Glomerular endothelial cell (primary cell): ENCODE measurements at regions not wholly inside any gene's neighbourhood (a gene's known extent, or its start where the extent isn't known, plus 50 kb on each side); places are given as distances from the start of the nearest gene placed in this dataset.

ENCODE experiments used
- DNase-seq: peaks from one replicate; pipeline ENCODE4 v3.0.0-alpha.2; 2011; ENCODE audit warnings: low read depth, low spot score; ENCODE audit errors: extremely low read depth

GRCh38 chr16:51699686-51700396 lies 548.8 kb upstream of the SALL1 start:
- no peak for DNase-seq

- DNase-seq, result no peak
Observed at GRCh38 chr16:51698647-51699046, 547.6 kb upstream of the SALL1 start.

DNA sequence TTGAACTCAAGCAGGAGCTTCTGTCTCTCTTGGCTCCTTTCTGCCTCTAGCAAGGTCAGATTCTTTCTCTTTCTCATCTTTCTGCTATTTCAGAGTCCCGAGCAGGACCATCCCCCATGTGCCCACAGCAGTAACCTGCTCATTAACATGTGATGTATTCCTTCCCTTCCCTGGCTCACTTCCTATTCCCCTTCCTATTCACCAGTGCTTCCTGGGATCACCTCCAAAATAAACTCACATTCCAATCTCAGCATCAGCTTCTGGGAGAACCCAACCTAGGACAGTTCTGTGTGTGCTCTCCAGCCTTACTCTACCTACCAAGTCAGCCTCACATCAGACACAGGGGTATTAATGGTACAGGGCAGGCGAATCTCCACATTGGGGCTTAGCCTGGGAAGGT lies 546.4 kb upstream of the SALL1 start:
- DNase-seq, result no peak

- DNase-seq, result no peak
Observed at GRCh38 chr16:51696376-51696775, 545.3 kb upstream of the SALL1 start.

- DNase-seq, result no peak
Observed at GRCh38 chr16:51691109-51691508, 540.0 kb upstream of the SALL1 start.

DNA sequence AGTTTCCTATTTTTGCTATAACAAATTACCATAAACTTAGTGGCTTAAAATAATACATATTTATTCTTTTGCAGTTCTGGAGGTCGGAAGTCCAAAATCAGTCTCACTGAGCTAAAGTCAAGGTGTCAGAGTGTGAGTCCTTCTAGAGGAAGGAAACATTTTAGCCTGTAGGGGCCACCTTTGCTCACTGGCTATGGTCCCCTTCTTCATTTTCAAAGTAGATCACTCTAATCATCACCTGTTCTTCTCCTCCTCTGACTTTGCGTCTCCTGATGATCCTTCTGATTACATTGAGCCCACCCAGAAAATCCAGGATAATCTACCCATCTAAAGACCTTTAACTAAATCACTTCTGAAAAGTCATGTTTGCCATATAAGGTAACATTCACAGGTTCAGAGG lies 534.4 kb upstream of the SALL1 start:
- no peak for DNase-seq

DNA sequence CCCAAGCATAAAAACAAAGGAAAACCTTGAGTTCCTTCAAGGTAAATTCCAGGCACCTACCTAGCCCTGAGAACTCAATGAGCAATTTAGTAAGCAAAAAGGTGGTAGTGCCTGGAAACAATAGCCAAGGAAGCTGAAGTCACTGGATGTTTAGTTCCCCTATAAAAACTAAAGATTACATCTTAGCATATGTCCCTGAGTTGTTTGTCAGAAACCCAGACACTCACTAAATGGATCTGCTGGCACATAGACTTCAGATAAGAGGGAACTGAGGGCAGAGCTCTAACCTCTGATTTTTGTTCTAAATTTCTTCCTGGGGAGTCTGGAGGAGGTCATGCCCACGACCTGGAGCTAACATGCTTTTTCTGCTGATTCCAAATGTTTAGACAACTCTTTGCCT lies 532.8 kb upstream of the SALL1 start:
- DNase-seq, result no peak

DNA sequence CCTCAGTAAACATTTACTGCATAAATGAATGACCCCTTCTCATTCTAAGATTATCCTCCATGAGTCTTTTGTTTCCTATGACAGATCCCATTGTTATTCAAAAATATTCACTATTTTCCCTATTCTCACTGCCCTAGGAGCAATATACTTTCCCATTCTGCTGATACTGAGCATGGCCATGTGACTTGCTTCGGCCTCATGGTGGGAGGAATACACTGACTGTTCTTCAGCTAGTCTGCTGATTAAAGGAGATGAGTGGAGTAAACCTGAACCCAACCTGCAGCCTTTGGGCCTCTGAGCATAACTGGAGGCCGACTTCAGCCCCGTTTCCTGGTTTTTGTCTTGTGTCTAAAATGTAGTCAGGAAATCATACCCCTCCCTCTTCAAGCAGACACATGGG lies 531.8 kb upstream of the SALL1 start:
- DNase-seq, result no peak

- no peak for DNase-seq
Observed at GRCh38 chr16:51674615-51675014, 523.5 kb upstream of the SALL1 start.

- DNase-seq, result no peak
Observed at GRCh38 chr16:51670527-51670926, 519.5 kb upstream of the SALL1 start.

GRCh38 chr16:51666821-51667220 lies 515.8 kb upstream of the SALL1 start:
- DNase-seq, result no peak

- no peak for DNase-seq
Observed at GRCh38 chr16:51666074-51666473, 515.0 kb upstream of the SALL1 start.

DNA sequence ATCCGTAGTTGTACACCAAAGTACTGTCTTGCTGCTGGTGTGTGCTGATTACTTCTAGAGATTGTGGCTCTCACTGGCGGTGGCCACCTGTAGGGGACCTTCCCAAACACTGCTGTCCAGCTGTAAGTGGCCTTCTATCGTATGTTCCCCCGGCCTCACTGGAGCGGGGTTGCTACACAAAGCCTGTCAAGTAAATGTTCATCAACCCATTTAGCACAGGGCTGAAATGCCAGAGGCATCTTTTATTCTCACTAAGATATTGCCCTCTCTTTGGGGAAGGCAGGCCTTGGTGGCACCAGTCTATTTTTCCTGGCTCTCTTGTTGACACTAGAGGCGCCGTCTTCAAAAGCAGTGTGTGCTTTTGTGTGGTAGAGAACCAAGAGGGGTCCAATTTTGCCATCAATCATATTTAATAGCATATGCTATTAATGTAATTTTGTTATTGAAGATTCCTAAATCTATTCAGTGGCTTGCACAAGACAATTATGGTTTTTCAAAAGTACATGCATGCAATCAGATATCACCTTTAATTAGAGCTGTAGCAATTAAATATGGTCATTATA lies 514.4 kb upstream of the SALL1 start:
- DNase-seq, result no peak

- DNase-seq, result no peak
Observed at GRCh38 chr16:51658531-51658930, 507.5 kb upstream of the SALL1 start.

DNA sequence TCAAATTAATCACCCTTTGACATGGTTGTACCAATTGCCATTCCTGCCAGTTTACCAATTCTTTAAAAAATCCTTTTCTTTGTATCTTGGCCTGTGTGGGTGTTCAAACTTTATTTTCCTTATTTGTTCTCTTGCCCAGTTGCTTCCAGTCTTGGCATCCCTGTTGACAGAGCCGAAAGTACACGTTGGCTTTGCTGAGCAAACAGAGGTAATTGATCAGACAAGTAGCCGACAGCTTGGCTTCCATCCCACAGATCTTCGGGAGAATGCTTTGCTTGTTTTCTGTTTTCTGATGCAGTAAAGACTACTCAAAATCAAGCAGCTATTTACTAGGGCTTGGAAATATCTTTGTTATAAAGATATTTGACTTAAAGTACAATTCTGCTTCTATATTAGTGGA lies 506.8 kb upstream of the SALL1 start:
- DNase-seq, result no peak

- DNase-seq, result no peak
Observed at GRCh38 chr16:51655249-51655648, 504.2 kb upstream of the SALL1 start.

DNA sequence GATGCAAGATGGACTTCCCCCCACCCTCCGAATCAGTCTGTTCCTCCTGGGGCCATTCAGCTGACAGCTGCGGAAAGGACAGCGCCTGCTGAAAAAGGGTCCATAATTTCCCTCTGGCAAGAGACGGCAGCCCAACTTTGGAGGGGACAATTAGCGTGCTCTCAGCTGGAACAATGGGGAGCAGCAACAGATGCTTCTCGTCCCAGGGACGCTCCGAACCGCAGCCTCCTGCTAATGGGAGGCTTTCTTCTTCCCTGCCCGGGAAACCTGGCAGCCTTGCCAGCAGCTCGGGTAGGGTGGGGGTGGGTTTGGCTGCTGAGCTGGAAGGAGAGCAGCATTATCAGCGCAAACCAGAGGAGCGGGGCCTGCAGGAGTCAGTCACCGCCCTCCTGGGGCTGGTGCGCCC lies 500.0 kb upstream of the SALL1 start:
- no peak for DNase-seq

GRCh38 chr16:51649631-51650030 lies 498.6 kb upstream of the SALL1 start:
- no peak for DNase-seq

- DNase-seq, result no peak
Observed at GRCh38 chr16:51648526-51648925, 497.5 kb upstream of the SALL1 start.

DNA sequence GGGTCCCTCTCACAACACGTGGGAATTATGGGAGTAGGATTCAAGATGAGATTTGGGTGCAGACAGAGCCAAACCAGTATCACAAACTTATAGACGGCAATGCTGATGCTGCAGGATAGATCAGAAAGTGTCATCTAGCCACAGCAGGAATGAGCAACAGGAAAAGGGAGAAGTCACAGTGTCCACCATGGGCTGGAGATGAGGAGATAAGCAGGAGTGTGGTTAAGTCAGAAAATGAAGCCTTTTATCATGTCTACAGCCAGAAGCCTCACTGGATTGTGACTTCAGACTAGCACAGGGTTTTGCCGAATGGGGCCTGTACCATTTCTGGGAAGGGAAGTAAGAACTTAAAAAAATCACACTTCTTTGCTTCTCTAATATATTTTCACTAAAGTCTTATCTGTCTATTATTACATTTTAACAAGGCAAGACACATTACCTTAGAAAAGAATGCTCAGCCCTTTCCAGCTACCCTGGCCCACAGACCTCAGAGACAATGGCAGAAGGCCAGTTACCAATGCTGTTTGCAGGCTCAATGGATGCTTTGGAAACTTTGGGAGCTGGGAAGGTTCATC lies 490.2 kb upstream of the SALL1 start:
- no peak for DNase-seq

DNA sequence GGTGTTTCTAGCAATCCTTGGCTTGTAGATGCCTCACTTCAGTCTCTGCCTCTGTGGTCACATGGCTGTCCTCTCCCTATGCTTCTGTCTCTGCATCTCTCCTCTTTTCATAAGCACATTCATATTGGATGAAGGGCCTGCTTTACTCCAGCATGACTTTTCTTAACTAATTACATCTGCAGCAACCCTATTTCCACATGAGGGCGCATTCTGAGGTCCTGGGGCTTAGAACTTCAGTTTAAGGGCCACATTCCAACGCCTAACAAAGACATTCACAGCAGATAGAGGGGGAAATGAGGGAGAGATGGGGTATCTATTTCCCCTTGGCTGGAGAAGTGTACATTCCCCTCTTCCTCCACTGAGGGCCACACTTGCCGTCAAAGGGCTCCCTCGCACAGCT lies 489.1 kb upstream of the SALL1 start:
- DNase-seq, result no peak

- no peak for DNase-seq
Observed at GRCh38 chr16:51638339-51639135, 487.5 kb upstream of the SALL1 start.
